HG03432 (cell line): ENCODE measurements at regions not wholly inside any gene's neighbourhood (a gene's known extent, or its start where the extent isn't known, plus 50 kb on each side); places are given as distances from the start of the nearest gene placed in this dataset.
"Not testable (repeated sequence)": the region's sequence is repeated elsewhere in the genome, so short reads cannot be mapped to it uniquely, and the experiment has no call there.

Experiments
- ATAC-seq: cut with Tn5 transposase; IDR thresholded peaks from one replicate; pipeline ENCODE4 v1.9.1; 2021; ENCODE audit warnings: mild to moderate bottlenecking, moderate library complexity; ENCODE audit not compliant: unreplicated experiment

DNA sequence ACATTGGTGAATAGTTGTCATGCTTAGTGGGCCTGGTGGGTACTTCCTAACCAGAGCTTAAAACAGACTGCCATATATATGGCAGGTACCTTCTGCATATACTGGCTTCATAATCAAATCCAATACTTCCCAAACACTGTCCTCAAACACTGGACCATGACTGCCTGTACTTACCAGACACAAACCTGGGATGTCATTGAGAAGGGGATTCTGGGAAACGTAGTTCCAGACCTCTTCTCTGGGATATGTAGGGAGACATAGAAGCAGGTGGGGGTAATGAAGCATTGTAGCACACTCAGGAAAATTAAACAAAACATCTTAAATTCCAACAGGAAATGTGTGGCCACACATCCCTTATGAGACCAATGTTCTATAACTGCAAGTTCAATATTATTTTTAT is 76.5 kb upstream of the ADAMTS5 start:
- ATAC-seq: no peak

DNA sequence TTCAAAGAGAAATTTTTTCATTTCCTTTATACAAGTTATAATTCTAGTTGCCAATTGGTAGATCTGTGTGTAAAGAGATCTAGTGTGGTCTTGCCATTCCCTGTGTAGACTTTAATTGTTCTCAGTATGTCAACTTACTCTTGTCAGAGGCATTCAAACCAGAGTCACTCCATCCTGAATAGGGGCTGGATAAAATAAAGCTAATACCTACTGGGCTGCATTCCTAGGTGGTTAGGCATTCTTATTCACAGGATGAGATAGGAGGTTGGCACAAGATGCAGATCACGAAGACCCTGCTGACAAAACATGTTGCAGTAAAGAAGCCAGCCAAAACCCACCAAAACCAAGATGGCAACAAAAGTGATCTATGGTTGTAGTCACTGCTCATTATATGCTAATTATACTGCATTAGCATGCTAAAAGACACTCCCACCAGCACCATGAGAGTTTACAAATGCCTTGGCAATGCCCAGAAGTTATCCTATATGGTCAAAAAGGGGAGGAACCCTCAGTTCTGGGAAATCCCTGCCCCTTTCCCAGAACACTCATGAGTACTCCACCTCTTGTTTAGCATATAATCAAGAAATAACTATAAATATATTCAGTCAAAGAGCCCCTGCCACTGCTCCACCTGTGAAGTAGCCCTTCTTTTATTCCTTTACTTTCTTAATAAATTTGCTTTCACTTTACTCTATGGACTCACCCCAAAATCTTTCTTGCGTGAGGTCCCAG is 74.0 kb upstream of the ADAMTS5 start:
- ATAC-seq: no peak

DNA sequence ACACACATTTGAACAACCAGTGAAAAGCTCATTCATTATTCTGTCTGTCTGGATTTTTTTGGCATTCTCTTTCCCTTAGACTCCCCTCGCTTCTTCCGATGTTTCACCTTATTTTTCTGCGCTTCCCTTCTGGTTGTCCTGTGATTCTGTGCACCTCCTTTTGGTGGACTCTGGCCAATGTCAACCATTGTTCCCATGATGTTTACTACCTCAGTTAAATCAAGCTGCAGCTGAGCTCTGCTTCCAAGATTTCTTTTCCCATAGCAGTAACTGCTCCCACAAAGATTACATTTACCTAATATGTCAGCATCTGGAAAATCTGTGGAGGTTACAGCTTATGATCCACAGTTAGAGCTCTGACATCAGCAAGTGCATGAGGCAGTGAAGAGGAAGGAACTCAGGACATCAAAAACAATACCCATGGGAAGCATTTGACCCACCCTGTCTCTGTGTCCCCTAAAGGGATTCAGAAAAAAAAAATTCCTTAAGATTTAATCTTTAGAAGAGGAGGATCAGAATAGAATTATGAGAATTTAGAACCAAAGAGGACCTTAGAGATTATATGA is 69.9 kb upstream of the ADAMTS5 start:
- no peak for ATAC-seq

DNA sequence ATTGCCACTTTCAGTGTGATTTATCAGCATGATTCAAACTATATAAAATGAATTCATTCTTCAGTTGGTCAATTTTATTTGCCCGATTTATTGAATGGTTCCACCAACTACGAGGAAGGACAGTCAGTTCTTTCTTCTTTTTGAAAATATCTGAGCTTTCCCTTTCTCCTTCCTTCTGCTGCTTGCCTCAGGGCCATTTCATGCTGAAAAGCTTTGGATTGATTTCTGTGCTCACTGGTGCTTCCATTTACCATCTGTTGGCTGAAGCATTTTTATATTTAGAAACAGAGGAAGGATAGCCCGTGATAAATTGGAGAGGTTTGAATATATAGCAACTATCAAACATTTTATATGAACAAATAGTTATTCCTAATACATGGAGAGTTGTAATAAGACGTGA is 68.9 kb upstream of the ADAMTS5 start:
- no peak for ATAC-seq

DNA sequence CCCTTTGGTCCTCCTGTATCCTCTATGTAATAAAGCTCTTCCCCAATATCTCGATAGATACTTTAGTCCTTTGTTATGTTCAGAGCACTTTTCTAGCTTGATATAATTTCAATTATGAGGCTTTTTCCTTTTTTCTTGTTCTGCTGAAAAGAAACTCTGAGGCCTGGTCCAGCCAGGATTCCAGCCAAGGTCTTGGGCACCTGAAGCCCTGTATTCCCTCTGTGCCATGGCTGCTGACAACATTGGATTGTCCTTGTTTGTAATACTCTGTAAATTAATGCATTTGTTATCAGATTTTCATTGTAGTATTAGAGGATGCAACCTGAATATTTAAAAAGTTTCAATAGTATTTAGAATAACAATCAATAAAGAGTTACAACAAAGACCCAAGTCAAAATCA is 67.9 kb upstream of the ADAMTS5 start:
- ATAC-seq: no peak

DNA sequence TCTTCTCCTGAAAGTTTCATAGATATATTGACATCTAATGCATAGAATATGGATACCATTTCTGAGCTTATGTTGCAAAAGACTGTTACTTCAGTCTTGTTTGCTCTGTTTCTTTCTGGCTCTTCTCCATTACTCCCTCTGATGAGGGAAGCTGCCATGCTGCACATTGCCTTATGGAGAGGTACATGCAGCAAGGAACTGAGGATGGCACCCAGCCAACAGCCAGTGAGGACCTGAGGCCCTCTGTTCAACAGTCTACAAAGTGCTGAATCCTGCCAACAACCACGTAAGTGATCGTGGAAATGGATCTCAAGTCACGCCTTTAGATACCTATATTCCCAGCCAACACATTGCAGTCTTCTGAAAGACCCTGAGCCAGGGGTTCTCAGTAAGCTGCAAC is 66.6 kb upstream of the ADAMTS5 start:
- no peak for ATAC-seq

DNA sequence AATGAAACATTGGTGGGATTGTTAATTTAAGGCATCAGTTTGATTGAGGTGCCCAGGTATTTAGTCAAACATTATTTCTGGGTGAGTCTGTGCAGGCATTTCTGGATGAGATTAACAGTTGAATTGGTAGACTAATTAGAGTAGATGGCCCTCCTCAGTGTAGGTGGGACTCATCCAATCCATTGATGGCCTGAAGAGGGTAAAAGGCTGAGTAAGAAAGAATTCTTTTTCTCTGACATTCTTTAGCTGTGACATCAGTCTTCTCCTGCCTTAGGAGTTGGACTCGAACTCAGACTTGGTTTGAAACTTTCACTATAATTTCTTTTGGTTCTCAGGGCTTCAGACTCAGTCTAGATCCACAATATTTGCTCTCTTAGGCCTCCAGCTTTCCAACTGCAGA is 59.6 kb upstream of the ADAMTS5 start:
- ATAC-seq: no peak

DNA sequence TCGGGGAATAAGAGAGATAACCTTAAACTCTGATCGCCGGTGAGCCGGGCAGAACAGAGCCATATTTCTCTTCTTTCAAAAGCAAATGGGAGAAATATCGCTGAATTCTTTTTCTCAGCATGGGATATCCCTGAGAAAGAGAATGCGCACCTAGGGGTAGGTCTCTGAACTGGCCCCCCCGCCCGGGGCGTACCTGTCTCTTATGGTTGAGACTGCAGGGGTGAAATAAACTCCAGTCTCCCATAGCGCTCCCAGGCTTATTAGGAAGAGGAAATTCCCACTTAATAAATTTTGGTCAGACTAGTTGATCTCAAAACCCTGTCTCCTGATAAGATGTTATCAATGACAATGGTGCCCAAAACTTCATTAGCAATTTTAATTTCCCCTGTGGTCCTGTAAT is 58.8 kb upstream of the ADAMTS5 start:
- ATAC-seq: not testable (repeated sequence)

DNA sequence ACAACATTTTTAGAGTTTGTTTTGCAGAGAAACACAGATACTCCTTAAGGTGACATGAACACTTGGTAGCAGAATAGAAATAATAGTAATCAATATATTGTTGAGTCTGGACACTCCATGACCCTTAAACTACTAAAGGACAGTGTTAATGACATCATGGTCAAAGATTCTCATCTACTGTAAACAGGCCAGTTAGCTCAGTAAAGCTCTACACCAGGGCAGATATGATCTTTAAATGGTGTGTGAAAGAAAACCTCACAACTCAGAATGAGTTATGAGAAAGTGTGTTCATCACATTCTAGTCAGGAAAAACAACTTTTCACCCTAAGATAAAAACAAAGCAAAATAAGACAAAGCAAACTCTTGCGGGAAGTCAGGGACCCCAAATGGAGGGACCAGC is 58.1 kb upstream of the ADAMTS5 start:
- no peak for ATAC-seq

DNA sequence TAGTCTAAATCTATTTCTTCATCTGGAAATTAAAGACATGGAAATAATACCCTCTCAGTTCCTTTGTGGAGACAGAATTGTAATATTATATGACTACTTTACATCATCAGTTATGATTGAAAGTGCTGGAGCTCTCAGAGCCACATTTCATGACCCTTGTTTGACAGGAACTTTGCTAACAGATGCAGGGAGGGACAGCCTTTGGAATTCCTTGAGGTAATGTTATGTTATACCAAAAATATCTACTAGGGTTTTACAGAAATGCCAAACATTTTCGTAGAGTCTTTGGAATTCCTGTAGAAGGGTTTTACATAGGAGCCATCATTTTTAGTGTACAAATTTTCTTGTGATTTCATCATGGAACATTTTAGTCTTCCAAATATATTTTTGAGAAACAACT is 57.4 kb upstream of the ADAMTS5 start:
- no peak for ATAC-seq

DNA sequence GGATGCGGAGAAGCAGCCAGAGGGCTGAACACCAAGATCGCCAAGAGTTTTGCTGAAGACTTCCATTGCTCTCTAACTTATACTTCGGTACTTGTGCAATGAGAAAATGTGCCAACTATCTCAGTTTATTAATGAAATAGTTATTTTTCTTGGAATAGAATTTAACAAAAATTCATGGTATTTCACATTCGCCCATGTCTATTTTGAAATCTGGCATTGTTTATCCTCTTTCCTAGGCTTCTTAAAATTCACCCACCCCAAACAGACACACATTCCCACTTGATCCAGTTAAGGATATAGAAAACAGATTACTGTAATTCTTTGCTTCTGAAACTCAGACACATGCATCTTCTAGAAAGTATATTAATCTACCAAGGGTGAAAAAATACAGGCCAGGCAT is 56.3 kb upstream of the ADAMTS5 start:
- no peak for ATAC-seq

DNA sequence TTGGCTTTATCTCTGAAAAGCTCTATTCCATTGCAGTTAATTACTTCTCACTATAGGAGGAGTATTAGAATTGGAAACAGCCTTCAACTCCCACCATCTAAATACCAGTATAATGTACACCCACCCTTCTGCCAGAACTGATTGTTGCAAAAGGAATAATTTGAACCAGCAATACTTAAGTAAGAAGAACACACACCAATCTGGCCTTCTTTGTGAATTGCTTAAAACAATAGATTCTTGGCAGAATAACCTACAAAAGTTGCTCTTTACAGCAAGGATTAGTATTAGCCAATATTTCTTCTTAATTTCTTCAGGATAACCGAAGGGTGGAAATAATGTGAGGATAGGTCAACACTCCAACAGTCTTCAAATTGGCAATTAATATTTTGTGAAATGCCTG is 54.9 kb upstream of the ADAMTS5 start:
- no peak for ATAC-seq

DNA sequence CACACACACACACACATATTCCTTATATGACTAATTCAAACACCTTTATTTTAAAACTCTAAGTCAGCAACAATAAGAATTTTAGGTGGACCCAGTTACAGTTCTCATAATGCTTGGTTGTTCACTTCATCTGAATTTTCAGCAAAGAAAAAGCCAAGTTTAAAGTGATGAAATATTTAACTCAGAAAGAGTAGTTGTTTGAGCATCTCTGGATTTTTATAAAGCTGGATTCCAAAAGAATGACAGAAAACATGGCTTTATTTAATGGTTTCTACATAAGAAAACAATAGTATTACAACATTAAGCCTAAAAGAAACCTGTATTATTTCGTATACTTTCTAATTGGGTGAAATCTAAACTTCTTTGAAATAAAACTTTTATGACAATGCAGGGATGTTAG is 54.2 kb upstream of the ADAMTS5 start:
- ATAC-seq: no peak

DNA sequence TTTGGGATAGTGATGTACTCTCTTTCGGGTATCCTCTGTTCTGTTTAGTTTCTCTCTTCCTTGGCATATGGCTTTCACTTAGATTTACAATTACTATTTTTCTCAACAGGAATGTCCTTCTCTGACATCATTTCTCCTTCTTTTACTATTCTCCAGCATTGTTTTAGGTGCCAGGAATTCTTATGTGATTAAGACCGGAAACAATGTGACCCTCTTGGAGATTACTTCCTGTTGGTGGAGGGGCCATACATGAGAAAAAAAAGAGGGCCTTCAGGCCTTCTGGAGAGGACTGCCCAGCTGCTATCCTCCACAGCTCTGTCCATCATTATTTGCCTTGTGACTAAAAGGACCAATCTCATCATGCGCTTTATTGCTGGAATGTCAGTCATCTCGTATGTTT is 50.4 kb upstream of the ADAMTS5 start:
- no peak for ATAC-seq
